ENCODE measurements at regions not wholly inside any gene's neighbourhood (a gene's known extent, or its start where the extent isn't known, plus 50 kb on each side); places are given as distances from the start of the nearest gene placed in this dataset.

GRCh38 chr2:45285771-45286390 is 276.6 kb upstream of the SIX2 start:
- H3K4me1 Mint-ChIP-seq = no peaks in the 10 kb centered on the region
- DNase-seq = no peak
- H3K4me3 Mint-ChIP-seq = no peak overlapping the region
- H3K9me3 Mint-ChIP-seq = no peaks in the 10 kb centered on the region
- peaks cover 3% of the 10 kb centered on the region for H3K27me3 Mint-ChIP-seq
- H3K36me3 Mint-ChIP-seq = no peaks in the 10 kb centered on the region
- H3K27ac Mint-ChIP-seq = no peak overlapping the region

GRCh38 chr2:45285311-45285710 is 276.1 kb upstream of the SIX2 start:
- H3K27ac Mint-ChIP-seq = no peak overlapping the region
- H3K4me3 Mint-ChIP-seq = no peak overlapping the region
- no peaks in the 10 kb centered on the region for H3K36me3 Mint-ChIP-seq
- H3K9me3 Mint-ChIP-seq = no peaks in the 10 kb centered on the region
- H3K27me3 Mint-ChIP-seq = peaks cover 3% of the 10 kb centered on the region
- DNase-seq = no peak
- no peaks in the 10 kb centered on the region for H3K4me1 Mint-ChIP-seq

- Mint-ChIP-seq H3K4me1 (no peaks in the 10 kb centered on the region), H3K4me3 (no peak overlapping the region), H3K9me3 (no peaks in the 10 kb centered on the region), H3K27ac (no peak overlapping the region), H3K27me3 (peaks cover 3% of the 10 kb centered on the region), H3K36me3 (no peaks in the 10 kb centered on the region)
- no peak for DNase-seq
Measured at GRCh38 chr2:45284621-45284995, 275.4 kb upstream of the SIX2 start.

- peaks cover 3% of the 10 kb centered on the region for H3K27me3 Mint-ChIP-seq
- no peaks in the 10 kb centered on the region for H3K9me3 Mint-ChIP-seq
- no peak for DNase-seq
- H3K36me3 Mint-ChIP-seq = no peaks in the 10 kb centered on the region
- H3K4me3 Mint-ChIP-seq = no peak overlapping the region
- H3K27ac Mint-ChIP-seq = no peak overlapping the region
- no peaks in the 10 kb centered on the region for H3K4me1 Mint-ChIP-seq
Measured at GRCh38 chr2:45283764-45284620, 274.7 kb upstream of the SIX2 start.

- no peak overlapping the region for H3K27ac Mint-ChIP-seq
- no peak for DNase-seq
- H3K9me3 Mint-ChIP-seq = no peaks in the 10 kb centered on the region
- peaks cover 7% of the 10 kb centered on the region for H3K27me3 Mint-ChIP-seq
- H3K4me3 Mint-ChIP-seq = no peak overlapping the region
- no peaks in the 10 kb centered on the region for H3K36me3 Mint-ChIP-seq
- no peaks in the 10 kb centered on the region for H3K4me1 Mint-ChIP-seq
Measured at GRCh38 chr2:45282646-45283045, 273.4 kb upstream of the SIX2 start.

- H3K4me3 Mint-ChIP-seq = no peak overlapping the region
- H3K36me3 Mint-ChIP-seq = no peaks in the 10 kb centered on the region
- H3K9me3 Mint-ChIP-seq = no peaks in the 10 kb centered on the region
Measured at GRCh38 chr2:45281311-45281710, 272.1 kb upstream of the SIX2 start.

GRCh38 chr2:45280794-45281193 is 271.5 kb upstream of the SIX2 start:
- Mint-ChIP-seq H3K9me3 (no peaks in the 10 kb centered on the region), H3K27ac (no peak overlapping the region), H3K4me1 (no peaks in the 10 kb centered on the region), H3K4me3 (no peak overlapping the region), H3K27me3 (peaks cover 4% of the 10 kb centered on the region), H3K36me3 (no peaks in the 10 kb centered on the region)
- no peak for DNase-seq

More at GRCh38 chr2:45281311-45281710, 272.1 kb upstream of the SIX2 start:
- Mint-ChIP-seq H3K27ac (no peak overlapping the region), H3K27me3 (peaks cover 7% of the 10 kb centered on the region), H3K4me1 (no peaks in the 10 kb centered on the region)
- DNase-seq = no peak

- Mint-ChIP-seq H3K4me1 (no peaks in the 10 kb centered on the region), H3K4me3 (no peak overlapping the region), H3K9me3 (no peaks in the 10 kb centered on the region), H3K27me3 (peaks cover 4% of the 10 kb centered on the region), H3K36me3 (no peaks in the 10 kb centered on the region), H3K27ac (no peak overlapping the region)
- no peak for DNase-seq
Measured at GRCh38 chr2:45279356-45279755, 270.1 kb upstream of the SIX2 start.

GRCh38 chr2:45278365-45279078 is 269.3 kb upstream of the SIX2 start:
- no peaks in the 10 kb centered on the region for H3K36me3 Mint-ChIP-seq
- H3K9me3 Mint-ChIP-seq = no peaks in the 10 kb centered on the region
- H3K27ac Mint-ChIP-seq = no peak overlapping the region
- no peak overlapping the region for H3K4me3 Mint-ChIP-seq
- DNase-seq = no peak
- peaks cover 4% of the 10 kb centered on the region for H3K27me3 Mint-ChIP-seq
- H3K4me1 Mint-ChIP-seq = no peaks in the 10 kb centered on the region

GRCh38 chr2:45276914-45277313 is 267.7 kb upstream of the SIX2 start:
- H3K27me3 Mint-ChIP-seq = peaks cover 6% of the 10 kb centered on the region
- DNase-seq = no peak
- H3K36me3 Mint-ChIP-seq = no peaks in the 10 kb centered on the region
- no peaks in the 10 kb centered on the region for H3K9me3 Mint-ChIP-seq
- no peak overlapping the region for H3K27ac Mint-ChIP-seq
- no peak overlapping the region for H3K4me3 Mint-ChIP-seq
- no peaks in the 10 kb centered on the region for H3K4me1 Mint-ChIP-seq

- Mint-ChIP-seq H3K27ac (no peak overlapping the region), H3K9me3 (no peaks in the 10 kb centered on the region), H3K27me3 (peaks cover 9% of the 10 kb centered on the region), H3K36me3 (no peaks in the 10 kb centered on the region), H3K4me3 (no peak overlapping the region), H3K4me1 (no peaks in the 10 kb centered on the region)
- no peak for DNase-seq
Measured at GRCh38 chr2:45275806-45276205, 266.6 kb upstream of the SIX2 start.

GRCh38 chr2:45275242-45275805 is 266.1 kb upstream of the SIX2 start:
- Mint-ChIP-seq H3K4me3 (no peak overlapping the region), H3K27ac (no peak overlapping the region), H3K9me3 (no peaks in the 10 kb centered on the region), H3K36me3 (no peaks in the 10 kb centered on the region), H3K4me1 (no peaks in the 10 kb centered on the region), H3K27me3 (peaks cover 9% of the 10 kb centered on the region)
- no peak for DNase-seq

- no peak for DNase-seq
- Mint-ChIP-seq H3K27me3 (peaks cover 9% of the 10 kb centered on the region), H3K9me3 (no peaks in the 10 kb centered on the region), H3K27ac (no peak overlapping the region), H3K4me1 (no peaks in the 10 kb centered on the region), H3K36me3 (no peaks in the 10 kb centered on the region), H3K4me3 (no peak overlapping the region)
Measured at GRCh38 chr2:45274250-45274926, 265.1 kb upstream of the SIX2 start.

GRCh38 chr2:45273412-45274249 is 264.4 kb upstream of the SIX2 start:
- peaks cover 6% of the 10 kb centered on the region for H3K27me3 Mint-ChIP-seq
- no peaks in the 10 kb centered on the region for H3K9me3 Mint-ChIP-seq
- no peak overlapping the region for H3K27ac Mint-ChIP-seq
- no peaks in the 10 kb centered on the region for H3K4me1 Mint-ChIP-seq
- DNase-seq = no peak
- no peak overlapping the region for H3K4me3 Mint-ChIP-seq
- H3K36me3 Mint-ChIP-seq = no peaks in the 10 kb centered on the region

All from activated naive CD8-positive, alpha-beta T cell treated with anti-CD3 and anti-CD28 coated beads for 36 hours (primary cell).